Progenitor cell of endocrine pancreas (in vitro differentiated cells): ENCODE measurements at regions not wholly inside any gene's neighbourhood (a gene's known extent, or its start where the extent isn't known, plus 50 kb on each side); places are given as distances from the start of the nearest gene placed in this dataset.

Source experiments
- DNase-seq: peaks from one replicate; pipeline ENCODE4 v3.0.0; 2021; ENCODE audit warnings: low spot score; ENCODE audit not compliant: unreplicated experiment
- H3K27ac Mint-ChIP-seq: 2 replicates; pipeline ENCODE4 v1.8.0; 2021; ENCODE audit warnings: mild to moderate bottlenecking, moderate library complexity, mixed read lengths
- H3K27me3 Mint-ChIP-seq: 2 replicates; pipeline ENCODE4 v1.8.0; 2021; ENCODE audit warnings: mixed read lengths
- H3K36me3 Mint-ChIP-seq: 2 replicates; pipeline ENCODE4 v1.8.0; 2022; ENCODE audit warnings: mixed read lengths; ENCODE audit not compliant: insufficient read depth
- H3K4me1 Mint-ChIP-seq: 2 replicates; pipeline ENCODE4 v1.8.0; 2021; ENCODE audit warnings: low read depth, mixed read lengths
- H3K4me3 Mint-ChIP-seq: 2 replicates; pipeline ENCODE4 v1.8.0; 2021; ENCODE audit warnings: low read depth, mild to moderate bottlenecking, moderate library complexity, mixed read lengths
- H3K9me3 Mint-ChIP-seq: 2 replicates; pipeline ENCODE4 v1.8.0; 2021; ENCODE audit warnings: low read depth, mixed read lengths
- TF ChIP-seq, protein P1 (sequence below): fragments of 200-600 bp; sonication (generic); IDR thresholded peaks from one replicate; pipeline ENCODE4 v1.5.0; 2021; ENCODE audit warnings: antibody characterized with exemption, mild to moderate bottlenecking; ENCODE audit not compliant: unreplicated experiment

DNA sequence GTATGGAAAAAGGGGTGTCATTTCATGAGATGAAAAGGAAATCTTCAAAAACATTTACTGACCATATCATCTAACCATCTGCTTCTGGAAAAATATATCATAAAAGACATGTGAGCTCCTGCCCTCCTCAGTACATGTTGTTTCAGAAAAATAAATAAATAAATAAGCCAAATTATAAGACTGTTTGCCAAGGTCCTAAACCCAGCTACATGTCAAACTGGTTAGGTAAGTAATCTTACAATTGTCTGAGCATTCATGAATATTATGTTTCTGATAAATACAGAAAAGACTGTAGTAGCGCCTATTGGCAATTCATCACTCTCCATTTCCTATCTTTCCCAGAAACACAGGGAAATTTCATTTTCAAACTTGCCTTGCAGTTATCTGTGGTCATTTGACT lies 138.9 kb upstream of the SETBP1 start:
- no peaks in the 10 kb centered on the region for H3K36me3 Mint-ChIP-seq
- H3K9me3 Mint-ChIP-seq = no peaks in the 10 kb centered on the region
- TF ChIP-seq, protein P1, sequence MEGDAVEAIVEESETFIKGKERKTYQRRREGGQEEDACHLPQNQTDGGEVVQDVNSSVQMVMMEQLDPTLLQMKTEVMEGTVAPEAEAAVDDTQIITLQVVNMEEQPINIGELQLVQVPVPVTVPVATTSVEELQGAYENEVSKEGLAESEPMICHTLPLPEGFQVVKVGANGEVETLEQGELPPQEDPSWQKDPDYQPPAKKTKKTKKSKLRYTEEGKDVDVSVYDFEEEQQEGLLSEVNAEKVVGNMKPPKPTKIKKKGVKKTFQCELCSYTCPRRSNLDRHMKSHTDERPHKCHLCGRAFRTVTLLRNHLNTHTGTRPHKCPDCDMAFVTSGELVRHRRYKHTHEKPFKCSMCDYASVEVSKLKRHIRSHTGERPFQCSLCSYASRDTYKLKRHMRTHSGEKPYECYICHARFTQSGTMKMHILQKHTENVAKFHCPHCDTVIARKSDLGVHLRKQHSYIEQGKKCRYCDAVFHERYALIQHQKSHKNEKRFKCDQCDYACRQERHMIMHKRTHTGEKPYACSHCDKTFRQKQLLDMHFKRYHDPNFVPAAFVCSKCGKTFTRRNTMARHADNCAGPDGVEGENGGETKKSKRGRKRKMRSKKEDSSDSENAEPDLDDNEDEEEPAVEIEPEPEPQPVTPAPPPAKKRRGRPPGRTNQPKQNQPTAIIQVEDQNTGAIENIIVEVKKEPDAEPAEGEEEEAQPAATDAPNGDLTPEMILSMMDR = no peak
- no peak overlapping the region for H3K27ac Mint-ChIP-seq
- no peak for DNase-seq
- no peaks in the 10 kb centered on the region for H3K27me3 Mint-ChIP-seq
- H3K4me1 Mint-ChIP-seq = peaks cover 6% of the 10 kb centered on the region
- no peak overlapping the region for H3K4me3 Mint-ChIP-seq

- DNase-seq = no peak
- Mint-ChIP-seq H3K4me1 (peaks cover 7% of the 10 kb centered on the region), H3K9me3 (no peaks in the 10 kb centered on the region), H3K36me3 (no peaks in the 10 kb centered on the region), H3K27me3 (no peaks in the 10 kb centered on the region), H3K4me3 (no peak overlapping the region), H3K27ac (no peak overlapping the region)
- TF ChIP-seq, protein P1 = no peak
These were observed 137.3 kb upstream of the SETBP1 start for GRCh38 chr18:44543387-44543786.

DNA sequence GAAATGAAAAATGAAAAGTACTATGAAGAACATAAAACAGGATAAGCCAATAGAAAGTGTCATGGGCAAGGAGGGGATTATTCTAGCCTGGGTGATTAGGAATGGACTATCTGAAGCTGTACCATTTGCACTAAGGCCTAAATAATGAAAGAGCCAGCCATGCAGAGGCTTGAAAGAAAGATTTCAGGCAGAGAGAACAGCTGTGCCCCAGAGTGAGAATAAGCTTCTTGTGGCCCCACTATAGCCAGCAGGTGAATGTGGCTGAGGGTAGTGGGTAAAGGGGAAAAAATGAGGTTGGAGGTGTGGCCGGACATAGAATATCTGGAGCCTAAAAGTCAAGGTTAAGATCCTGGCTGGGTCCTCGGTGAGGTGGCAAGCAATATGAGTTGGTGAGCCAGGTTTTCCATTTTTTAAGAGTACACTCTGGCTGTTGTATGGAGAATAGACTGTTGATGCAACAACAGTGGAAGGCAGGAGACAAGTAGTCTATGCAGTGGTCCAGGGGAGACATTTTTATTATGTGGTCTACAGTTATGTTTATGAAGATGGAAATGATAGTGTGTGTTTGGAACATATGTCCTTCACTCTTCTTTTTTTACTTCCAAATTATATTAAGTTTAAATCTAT lies 135.2 kb upstream of the SETBP1 start:
- Mint-ChIP-seq H3K4me1 (peaks cover 7% of the 10 kb centered on the region), H3K36me3 (no peaks in the 10 kb centered on the region), H3K27ac (no peak overlapping the region), H3K27me3 (no peaks in the 10 kb centered on the region), H3K4me3 (no peak overlapping the region), H3K9me3 (peaks cover 3% of the 10 kb centered on the region)
- TF ChIP-seq, protein P1 = no peak
- DNase-seq = no peak

- no peak overlapping the region for H3K27ac Mint-ChIP-seq
- no peaks in the 10 kb centered on the region for H3K36me3 Mint-ChIP-seq
- peaks cover 3% of the 10 kb centered on the region for H3K9me3 Mint-ChIP-seq
- no peaks in the 10 kb centered on the region for H3K27me3 Mint-ChIP-seq
- no peak for DNase-seq
- TF ChIP-seq, protein P1 = no peak
- H3K4me1 Mint-ChIP-seq = peaks cover 3% of the 10 kb centered on the region
- H3K4me3 Mint-ChIP-seq = no peak overlapping the region
These were observed 133.7 kb upstream of the SETBP1 start for GRCh38 chr18:44546954-44547353.

DNA sequence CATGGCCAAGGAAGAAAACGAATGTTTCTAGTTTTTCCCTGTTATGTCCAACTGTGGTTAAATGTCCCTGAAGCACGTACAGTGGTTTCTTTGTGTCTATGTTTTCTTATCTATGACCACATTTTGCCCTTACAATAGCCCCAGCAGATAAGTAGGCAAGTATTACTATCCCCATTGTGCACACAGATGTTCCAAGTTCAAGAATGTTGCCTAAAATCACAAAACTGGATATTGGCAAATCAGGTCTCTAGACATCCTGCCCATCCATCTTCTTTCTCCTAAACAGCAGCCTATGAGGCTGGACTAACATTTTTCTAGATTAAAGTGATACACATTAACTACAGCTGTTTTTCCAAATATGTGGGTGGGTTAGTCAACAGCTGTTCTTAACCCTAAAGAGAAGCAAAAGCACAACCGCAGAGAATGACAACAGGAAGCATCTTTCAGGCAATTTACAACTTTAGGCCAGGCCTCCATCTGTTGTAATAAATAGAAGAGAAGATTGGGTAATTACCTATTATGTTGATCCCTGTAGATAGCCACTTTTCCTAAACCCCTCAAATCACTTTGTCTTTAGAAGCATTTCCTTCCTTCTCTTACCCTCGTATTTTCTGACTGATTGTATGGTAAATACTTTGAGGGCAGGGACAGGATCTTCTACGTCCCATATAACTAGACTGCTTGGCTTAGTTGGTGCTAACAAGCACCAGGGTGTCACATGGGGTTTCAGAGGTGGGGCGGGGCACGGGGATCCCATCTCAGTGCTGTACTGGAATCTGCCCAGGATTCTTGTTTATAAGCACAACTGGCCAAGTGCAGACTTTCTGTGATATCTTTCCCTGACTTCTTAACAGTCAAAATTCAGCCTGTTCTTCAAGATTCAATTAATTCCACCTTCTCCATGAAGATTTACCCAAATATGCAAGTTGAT lies 132.1 kb upstream of the SETBP1 start:
- Mint-ChIP-seq H3K36me3 (no peaks in the 10 kb centered on the region), H3K27me3 (no peaks in the 10 kb centered on the region), H3K4me3 (no peak overlapping the region), H3K9me3 (peaks cover 3% of the 10 kb centered on the region), H3K27ac (no peak overlapping the region), H3K4me1 (peaks cover 1% of the 10 kb centered on the region)
- TF ChIP-seq, protein P1 = no peak
- no peak for DNase-seq
